A549 (cell line): ENCODE measurements at regions not wholly inside any gene's neighbourhood (a gene's known extent, or its start where the extent isn't known, plus 50 kb on each side); places are given as distances from the start of the nearest gene placed in this dataset.

Source experiments
- ATAC-seq, 2 experiments: fragments of 200-7000 bp in 1 of 2; fragments of >200 bp in 1 of 2; cut with Nextera tagmentation in 1 of 2; cut with Tn5 transposase in 1 of 2; 3 replicates each; pipeline versions ENCODE4 v1.8.0 to v1.9.1; 2018 to 2020; ENCODE audit warnings: mild to moderate bottlenecking in 1 of 2, moderate library complexity in 1 of 2
- CTCF ChIA-PET: fragments of 300-600 bp; sonication (Branson Sonifier 250); formaldehyde crosslinking; extraction: SDS; loops from one replicate; lab custom pipeline; 2021; ENCODE audit warnings: antibody characterized with exemption, inconsistent platforms; lab: Yijun Ruan, JAX
- POLR2A ChIA-PET: fragments of 350-600 bp; formaldehyde crosslinking; extraction: SDS; loops from one replicate; lab custom pipeline; 2021; ENCODE audit warnings: antibody characterized with exemption, inconsistent platforms; lab: Yijun Ruan, JAX
- DNase-seq, 2 experiments: peaks; one replicate each; pipeline versions ENCODE4 v3.0.0 to v3.0.0-alpha.2; 2011 to 2016; ENCODE audit warnings: low read depth in 1 of 2, low spot score in 1 of 2
- FAIRE-seq: peaks from 2 replicates; lab custom pipeline; 2011; peaks lifted over from hg19 to GRCh38; lab: Jason Lieb, UNC
- H3K27ac ChIP-seq, 2 experiments: fragments of >200 bp; sonication (Bioruptor Twin); formaldehyde crosslinking; 3 replicates each; pipeline ENCODE4 v1.5.1; 2016 to 2017
- H3K4me1 ChIP-seq: fragments of >200 bp; sonication (Bioruptor Twin); formaldehyde crosslinking; 3 replicates; pipeline ENCODE4 v1.6.1; 2016
- H3K4me2 ChIP-seq: fragments of >200 bp; sonication (Bioruptor Twin); formaldehyde crosslinking; 3 replicates; pipeline ENCODE4 v1.6.1; 2016
- H3K4me3 ChIP-seq: fragments of >200 bp; sonication (Bioruptor Twin); formaldehyde crosslinking; 3 replicates; pipeline ENCODE4 v1.5.1; 2016
- H3K9me3 ChIP-seq: fragments of >200 bp; sonication (Bioruptor Twin); formaldehyde crosslinking; 3 replicates; pipeline ENCODE4 v1.6.1; 2016
- CEBPB ChIP-seq, 2 experiments: fragments of >200 bp in 1 of 2; sonication (Bioruptor Twin) in 1 of 2; formaldehyde crosslinking in 1 of 2; IDR thresholded peaks; 2 replicates each; pipeline ENCODE4 v1.6.1; 2012 to 2016
- CHD4 ChIP-seq: fragments of 200-600 bp; sonication (generic); IDR thresholded peaks from 2 replicates; pipeline ENCODE4 v1.6.1; 2016; ENCODE audit warnings: antibody characterized with exemption, mild to moderate bottlenecking, borderline replicate concordance
- EHMT2 ChIP-seq: fragments of 200-600 bp; sonication (generic); IDR thresholded peaks from 2 replicates; pipeline ENCODE4 v1.6.1; 2016; ENCODE audit warnings: antibody characterized with exemption, low read depth, mild to moderate bottlenecking, moderate library complexity
- FOSB ChIP-seq: fragments of 250-450 bp; sonication (Bioruptor Pico); IDR thresholded peaks from 2 replicates; pipeline ENCODE4 v1.5.0; 2020; ENCODE audit warnings: mild to moderate bottlenecking, moderate library complexity
- FOSL2 ChIP-seq, 2 experiments: fragments of 450-650 bp in 1 of 2; fragments of >200 bp in 1 of 2; sonication (Bioruptor Twin) in 1 of 2; formaldehyde crosslinking; IDR thresholded peaks; 2 replicates each; pipeline versions ENCODE4 v1.5.0 to v1.6.1; 2016 to 2020; ENCODE audit warnings: mild to moderate bottlenecking in 1 of 2, moderate library complexity in 1 of 2
- FOXS1 ChIP-seq: fragments of 250-450 bp; sonication (Bioruptor Pico); IDR thresholded peaks from 2 replicates; pipeline ENCODE4 v1.5.0; 2020; ENCODE audit warnings: mild to moderate bottlenecking, moderate library complexity
- HDAC2 ChIP-seq: fragments of 200-600 bp; sonication (generic); IDR thresholded peaks from 2 replicates; pipeline ENCODE4 v1.6.1; 2016
- HEYL ChIP-seq: fragments of 250-450 bp; sonication (Bioruptor Pico); IDR thresholded peaks from 2 replicates; pipeline ENCODE4 v1.8.0; 2021; ENCODE audit warnings: mild to moderate bottlenecking, moderate library complexity
- HOXB13 ChIP-seq: fragments of 250-450 bp; sonication (Bioruptor Pico); IDR thresholded peaks from 2 replicates; pipeline ENCODE4 v1.5.0; 2020; ENCODE audit warnings: low read depth, mild to moderate bottlenecking, moderate library complexity
- JUNB ChIP-seq: fragments of >200 bp; sonication (Bioruptor Twin); formaldehyde crosslinking; IDR thresholded peaks from 2 replicates; pipeline ENCODE4 v1.6.1; 2016
- KDM1A ChIP-seq: fragments of 200-600 bp; sonication (generic); IDR thresholded peaks from 2 replicates; pipeline ENCODE4 v1.6.1; 2016; ENCODE audit warnings: low read depth, mild to moderate bottlenecking
- KDM5A ChIP-seq: fragments of 200-600 bp; sonication (generic); IDR thresholded peaks from 2 replicates; pipeline ENCODE4 v1.6.1; 2016; ENCODE audit warnings: antibody characterized with exemption, mild to moderate bottlenecking
- MAZ ChIP-seq: fragments of 150-350 bp; IDR thresholded peaks from 2 replicates; pipeline ENCODE4 v1.6.1; 2014; ENCODE audit warnings: antibody characterized with exemption, low read depth, low read length, borderline replicate concordance
- NPAS2 ChIP-seq: fragments of 250-450 bp; sonication (Bioruptor Pico); IDR thresholded peaks from 2 replicates; pipeline ENCODE4 v1.8.0; 2022; ENCODE audit warnings: mild to moderate bottlenecking, moderate library complexity, borderline replicate concordance
- NR3C1 ChIP-seq: fragments of >200 bp; sonication (Bioruptor Twin); formaldehyde crosslinking; IDR thresholded peaks from 3 replicates; pipeline ENCODE4 v1.6.1; 2017
- RAD21 ChIP-seq, 2 experiments: fragments of >200 bp in 1 of 2; sonication (Bioruptor Twin) in 1 of 2; formaldehyde crosslinking in 1 of 2; IDR thresholded peaks in 1 of 2; conservative IDR thresholded peaks in 1 of 2; 2 replicates in 1 of 2; 3 replicates in 1 of 2; pipeline ENCODE4 v1.6.1; 2012 to 2018; ENCODE audit warnings: inconsistent platforms in 1 of 2
- RCOR1 ChIP-seq: fragments of 150-350 bp; IDR thresholded peaks from 2 replicates; pipeline ENCODE4 v1.6.1; 2014; ENCODE audit warnings: antibody characterized with exemption, low read length, low read depth
- RNF2 ChIP-seq: fragments of 200-600 bp; sonication (generic); IDR thresholded peaks from 2 replicates; pipeline ENCODE4 v1.6.1; 2016; ENCODE audit warnings: low read depth, mild to moderate bottlenecking, antibody characterized with exemption, moderate library complexity, borderline replicate concordance
- SREBF2 ChIP-seq: fragments of 450-650 bp; IDR thresholded peaks from 2 replicates; pipeline ENCODE4 v1.6.1; 2014; ENCODE audit warnings: mild to moderate bottlenecking, moderate library complexity
- ZC3H11A ChIP-seq: fragments of 450-650 bp; IDR thresholded peaks from 2 replicates; pipeline ENCODE4 v1.6.1; 2014; ENCODE audit warnings: antibody characterized with exemption, mild to moderate bottlenecking
- ZFP36 ChIP-seq: fragments of 450-650 bp; IDR thresholded peaks from 2 replicates; pipeline ENCODE4 v1.6.1; 2014; ENCODE audit warnings: borderline replicate concordance; ENCODE audit not compliant: partially characterized antibody
- ZNF302 ChIP-seq: fragments of 250-450 bp; sonication (Bioruptor Pico); IDR thresholded peaks from 2 replicates; pipeline ENCODE4 v1.9.0; 2021; ENCODE audit warnings: inconsistent platforms, mild to moderate bottlenecking, moderate library complexity
- ZSCAN20 ChIP-seq: fragments of 250-450 bp; sonication (Bioruptor Pico); IDR thresholded peaks from 2 replicates; pipeline ENCODE4 v1.8.0; 2022; ENCODE audit warnings: mild to moderate bottlenecking, moderate library complexity
- WGBS: methylation state at CpG from one replicate; pipeline ENCODE4 v1.1.6; 2017; ENCODE audit errors: missing lambda C conversion rate; 5-methylcytosine and 5-hydroxymethylcytosine counted together
- TF ChIP-seq, protein P1 (sequence below): fragments of 150-350 bp; IDR thresholded peaks from 2 replicates; pipeline ENCODE4 v1.6.1; 2014; ENCODE audit warnings: low read depth, mild to moderate bottlenecking, low read length
- TF ChIP-seq, protein P2 (sequence below): IDR thresholded peaks from 2 replicates; pipeline ENCODE4 v1.6.1; 2012
- TF ChIP-seq, protein P3 (sequence below): fragments of >200 bp; sonication (Bioruptor Twin); formaldehyde crosslinking; IDR thresholded peaks from 2 replicates; pipeline ENCODE4 v1.6.1; 2016

DNA sequence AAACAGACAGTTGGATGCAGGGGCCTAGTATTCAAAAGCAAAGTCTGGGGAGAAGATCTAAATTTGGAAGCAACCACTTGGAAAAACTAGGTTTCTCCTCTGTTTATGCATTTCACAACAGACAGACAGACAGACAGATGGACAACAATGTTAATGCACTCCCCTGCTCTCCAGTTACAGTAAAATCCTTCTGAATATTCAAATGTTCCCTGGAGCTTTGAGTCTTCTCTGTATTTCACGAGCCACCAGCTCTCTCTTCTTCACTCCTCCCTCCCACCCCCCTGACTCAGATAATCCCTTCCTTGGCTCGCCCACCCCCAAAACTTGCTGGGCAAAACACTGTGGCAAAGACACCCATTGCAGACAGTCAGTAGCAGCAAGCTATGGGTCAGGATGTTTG is 129.3 kb upstream of the TOP1 start:
- ChIA-PET CTCF (interaction anchor here (1.0 kb wide), 1 partner anchor 63 kb away, joined by 3 read pairs; no protein-coding TSS in a partner anchor), POLR2A (no interaction called here)
- ATAC-seq: no peak
- DNase-seq: no peak
- Histone ChIP-seq H3K27ac (no peak overlapping the region), H3K4me1 (no peaks in the 10 kb centered on the region), H3K4me3 (no peak overlapping the region), H3K4me2 (no peak overlapping the region), H3K9me3 (no peaks in the 10 kb centered on the region)
- TF ChIP-seq SREBF2 (no peak), HDAC2 (no peak), RNF2 (no peak), CEBPB (IDR thresholded peaks at IDR 0.05) (no peak), EHMT2 (no peak)
- no peak for FAIRE-seq
- 0% methylated on average over 1 of the region's 2 CpGs for whole genome bisulfite sequencing

DNA sequence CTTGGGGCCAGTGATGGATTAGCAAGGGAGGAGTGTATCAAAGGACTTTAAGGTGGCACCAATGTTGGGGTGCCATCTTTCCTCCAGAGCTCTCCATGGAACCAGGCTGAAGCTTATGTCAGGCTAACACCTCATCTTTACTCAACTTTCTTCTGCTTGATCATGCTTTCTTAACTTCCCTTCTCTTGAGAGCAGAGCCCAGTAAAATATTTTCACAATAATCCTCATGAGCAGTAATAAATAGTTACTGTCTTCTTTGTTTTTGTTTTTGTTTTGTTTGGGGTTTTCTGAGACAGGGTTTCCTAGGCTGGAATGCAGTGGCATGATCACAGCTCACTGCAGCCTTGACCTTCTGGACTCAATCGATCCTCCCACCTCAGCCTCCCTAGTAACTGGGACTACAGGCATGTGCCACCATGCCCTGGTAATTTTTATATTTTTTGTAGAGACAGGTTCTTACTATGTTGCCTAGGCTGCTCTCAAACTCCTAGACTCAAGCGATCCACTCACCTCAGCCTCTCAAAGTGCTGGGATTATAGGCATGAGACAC is 127.9 kb upstream of the TOP1 start:
- DNase-seq (no peak), FAIRE-seq (no peak), ATAC-seq (no peak)
- no peak overlapping the region for H3K27ac ChIP-seq
- WGBS: 23% methylated on average over 2 of the region's 2 CpGs
- no peak overlapping the region for H3K4me2 ChIP-seq
- TF ChIP-seq FOSB (CRISPR knock-in tag): no peak
- TF ChIP-seq RCOR1: no peak
- no peak for TF ChIP-seq HEYL (CRISPR knock-in tag)
- no peak for TF ChIP-seq CHD4
- TF ChIP-seq ZSCAN20 (CRISPR knock-in tag): no peak
- TF ChIP-seq ZC3H11A: no peak
- no peak for TF ChIP-seq FOXS1 (CRISPR knock-in tag)
- TF ChIP-seq, protein P1, sequence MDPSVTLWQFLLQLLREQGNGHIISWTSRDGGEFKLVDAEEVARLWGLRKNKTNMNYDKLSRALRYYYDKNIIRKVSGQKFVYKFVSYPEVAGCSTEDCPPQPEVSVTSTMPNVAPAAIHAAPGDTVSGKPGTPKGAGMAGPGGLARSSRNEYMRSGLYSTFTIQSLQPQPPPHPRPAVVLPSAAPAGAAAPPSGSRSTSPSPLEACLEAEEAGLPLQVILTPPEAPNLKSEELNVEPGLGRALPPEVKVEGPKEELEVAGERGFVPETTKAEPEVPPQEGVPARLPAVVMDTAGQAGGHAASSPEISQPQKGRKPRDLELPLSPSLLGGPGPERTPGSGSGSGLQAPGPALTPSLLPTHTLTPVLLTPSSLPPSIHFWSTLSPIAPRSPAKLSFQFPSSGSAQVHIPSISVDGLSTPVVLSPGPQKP: no peak
- TF ChIP-seq MAZ: no peak
- TF ChIP-seq HOXB13 (CRISPR knock-in tag): no peak
- TF ChIP-seq KDM1A: no peak
- no peak for TF ChIP-seq ZNF302 (CRISPR knock-in tag)
- POLR2A ChIA-PET: no interaction called here
- CTCF ChIA-PET: no interaction called here
- H3K9me3 ChIP-seq: no peaks in the 10 kb centered on the region
- no peak overlapping the region for H3K4me3 ChIP-seq
- no peaks in the 10 kb centered on the region for H3K4me1 ChIP-seq

DNA sequence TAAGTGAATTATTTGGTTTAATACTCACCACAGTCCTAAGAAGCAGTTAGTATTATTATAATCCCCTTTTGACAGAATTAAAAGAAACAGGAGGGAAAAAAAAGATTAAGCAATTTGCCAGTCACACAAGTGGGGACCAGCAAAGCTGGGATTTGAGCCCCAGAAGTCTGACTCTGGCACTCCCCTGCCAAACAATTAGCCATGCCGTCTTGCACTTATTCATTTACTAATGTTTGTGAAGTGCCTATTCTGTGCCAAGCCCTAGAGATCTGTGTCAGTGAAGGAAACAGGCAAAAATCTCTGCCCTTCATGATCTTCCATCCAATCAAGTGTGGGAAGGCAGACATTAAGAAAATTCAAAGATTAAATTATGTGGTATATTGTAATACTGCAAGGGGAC is 126.0 kb upstream of the TOP1 start:
- FAIRE-seq: no peak
- H3K4me2 ChIP-seq: no peak overlapping the region
- no peak overlapping the region for H3K27ac ChIP-seq
- ChIA-PET POLR2A (no interaction called here), CTCF (no interaction called here)
- no peak for DNase-seq
- 28% methylated on average over 1 of the region's 1 CpG for WGBS
- no peaks in the 10 kb centered on the region for H3K9me3 ChIP-seq
- TF ChIP-seq ZFP36: no peak
- TF ChIP-seq NPAS2 (CRISPR knock-in tag): no peak
- TF ChIP-seq, protein P2, sequence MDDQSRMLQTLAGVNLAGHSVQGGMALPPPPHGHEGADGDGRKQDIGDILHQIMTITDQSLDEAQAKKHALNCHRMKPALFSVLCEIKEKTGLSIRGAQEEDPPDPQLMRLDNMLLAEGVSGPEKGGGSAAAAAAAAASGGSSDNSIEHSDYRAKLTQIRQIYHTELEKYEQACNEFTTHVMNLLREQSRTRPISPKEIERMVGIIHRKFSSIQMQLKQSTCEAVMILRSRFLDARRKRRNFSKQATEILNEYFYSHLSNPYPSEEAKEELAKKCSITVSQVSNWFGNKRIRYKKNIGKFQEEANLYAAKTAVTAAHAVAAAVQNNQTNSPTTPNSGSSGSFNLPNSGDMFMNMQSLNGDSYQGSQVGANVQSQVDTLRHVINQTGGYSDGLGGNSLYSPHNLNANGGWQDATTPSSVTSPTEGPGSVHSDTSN: no peak
- TF ChIP-seq ZC3H11A: no peak
- TF ChIP-seq, protein P3, sequence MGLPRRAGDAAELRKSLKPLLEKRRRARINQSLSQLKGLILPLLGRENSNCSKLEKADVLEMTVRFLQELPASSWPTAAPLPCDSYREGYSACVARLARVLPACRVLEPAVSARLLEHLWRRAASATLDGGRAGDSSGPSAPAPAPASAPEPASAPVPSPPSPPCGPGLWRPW: no peak
- TF ChIP-seq, protein P1: no peak
- no peak for TF ChIP-seq RAD21 (conservative IDR thresholded peaks at IDR 0.05 in 1 of 2, IDR thresholded peaks at IDR 0.05 in 1 of 2)
- no peak for TF ChIP-seq KDM1A
- no peak for TF ChIP-seq KDM5A
- no peak for TF ChIP-seq FOSL2 (IDR thresholded peaks at IDR 0.05)
- TF ChIP-seq FOSL2 (CRISPR knock-in tag; IDR thresholded peaks at IDR 0.05): no peak
- TF ChIP-seq JUNB: no peak
- no peak for TF ChIP-seq NR3C1
- ATAC-seq: no peak
- H3K4me3 ChIP-seq: no peak overlapping the region
- H3K4me1 ChIP-seq: no peaks in the 10 kb centered on the region
